Gastrocnemius medialis (tissue), 4 donors: ENCODE measurements at regions not wholly inside any gene's neighbourhood (a gene's known extent, or its start where the extent isn't known, plus 50 kb on each side); places are given as distances from the start of the nearest gene placed in this dataset.

ENCODE experiments used
- CTCF ChIP-seq, 5 experiments: fragments of 450-650 bp in 3 of 5; fragments of 200-600 bp in 2 of 5; sonication (generic) in 2 of 5; IDR thresholded peaks in 4 of 5; conservative IDR thresholded peaks in 1 of 5; 1 replicate in 4 of 5; 2 replicates in 1 of 5; pipeline ENCODE4 v1.5.1; 2016 to 2019; ENCODE audit warnings: antibody characterized with exemption in 5 of 5, mild to moderate bottlenecking in 3 of 5, moderate library complexity in 3 of 5
- POLR2A ChIP-seq, 2 donors: fragments of 450-650 bp; IDR thresholded peaks; one replicate each; pipeline ENCODE4 v1.6.1; 2017; ENCODE audit warnings: antibody characterized with exemption in 2 of 2, mild to moderate bottlenecking in 2 of 2, moderate library complexity in 2 of 2

- TF ChIP-seq CTCF (IDR thresholded peaks at IDR 0.05 in 4 of 5, conservative IDR thresholded peaks at IDR 0.05 in 1 of 5) (no peak), POLR2A (IDR thresholded peaks at IDR 0.05) (no peak)
Measured at GRCh38 chr9:21708260-21708711, 94.2 kb upstream of the MTAP start.
